OCI-LY1 (cell line): ENCODE measurements at regions not wholly inside any gene's neighbourhood (a gene's known extent, or its start where the extent isn't known, plus 50 kb on each side); places are given as distances from the start of the nearest gene placed in this dataset.

Source experiments
- EZH2 ChIP-seq: fragments of 200-600 bp; sonication (generic), shearing (Covaris generic); IDR thresholded peaks from 2 replicates; pipeline ENCODE4 v1.8.0; 2017; ENCODE audit warnings: borderline replicate concordance, mixed run types, mild to moderate bottlenecking, antibody characterized with exemption, low read length, moderate library complexity, mixed read lengths
- TF ChIP-seq, protein P1 (sequence below): fragments of 200-600 bp; sonication (generic), shearing (Covaris generic); IDR thresholded peaks from 2 replicates; pipeline ENCODE4 v1.5.1; 2017; ENCODE audit warnings: mild to moderate bottlenecking, antibody characterized with exemption, low read length, moderate library complexity, mixed read lengths

DNA sequence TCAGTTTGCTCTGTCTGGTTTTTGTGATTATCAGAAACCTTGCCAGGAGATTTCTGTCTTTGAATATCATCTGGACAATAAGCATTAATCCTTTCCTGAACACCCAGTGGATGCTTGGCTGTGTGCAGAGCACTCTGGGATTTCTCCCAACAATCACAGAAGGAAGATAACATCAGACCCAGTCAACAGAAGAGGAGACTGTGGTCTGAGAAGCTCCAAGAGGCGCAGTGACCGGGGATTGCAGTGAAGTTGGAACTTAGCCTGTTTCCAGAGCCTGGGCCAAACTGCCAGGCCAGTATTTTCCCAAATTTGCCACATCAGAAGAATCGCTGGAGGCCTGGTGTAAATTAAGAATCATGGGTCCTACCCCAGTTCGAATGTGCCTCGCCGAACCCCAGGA is 264.7 kb downstream of the C16orf95 start:
- TF ChIP-seq, protein P1, sequence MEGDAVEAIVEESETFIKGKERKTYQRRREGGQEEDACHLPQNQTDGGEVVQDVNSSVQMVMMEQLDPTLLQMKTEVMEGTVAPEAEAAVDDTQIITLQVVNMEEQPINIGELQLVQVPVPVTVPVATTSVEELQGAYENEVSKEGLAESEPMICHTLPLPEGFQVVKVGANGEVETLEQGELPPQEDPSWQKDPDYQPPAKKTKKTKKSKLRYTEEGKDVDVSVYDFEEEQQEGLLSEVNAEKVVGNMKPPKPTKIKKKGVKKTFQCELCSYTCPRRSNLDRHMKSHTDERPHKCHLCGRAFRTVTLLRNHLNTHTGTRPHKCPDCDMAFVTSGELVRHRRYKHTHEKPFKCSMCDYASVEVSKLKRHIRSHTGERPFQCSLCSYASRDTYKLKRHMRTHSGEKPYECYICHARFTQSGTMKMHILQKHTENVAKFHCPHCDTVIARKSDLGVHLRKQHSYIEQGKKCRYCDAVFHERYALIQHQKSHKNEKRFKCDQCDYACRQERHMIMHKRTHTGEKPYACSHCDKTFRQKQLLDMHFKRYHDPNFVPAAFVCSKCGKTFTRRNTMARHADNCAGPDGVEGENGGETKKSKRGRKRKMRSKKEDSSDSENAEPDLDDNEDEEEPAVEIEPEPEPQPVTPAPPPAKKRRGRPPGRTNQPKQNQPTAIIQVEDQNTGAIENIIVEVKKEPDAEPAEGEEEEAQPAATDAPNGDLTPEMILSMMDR: no peak
- no peak for TF ChIP-seq EZH2
